ENCODE measurements at regions not wholly inside any gene's neighbourhood (a gene's known extent, or its start where the extent isn't known, plus 50 kb on each side); places are given as distances from the start of the nearest gene placed in this dataset.

DNA sequence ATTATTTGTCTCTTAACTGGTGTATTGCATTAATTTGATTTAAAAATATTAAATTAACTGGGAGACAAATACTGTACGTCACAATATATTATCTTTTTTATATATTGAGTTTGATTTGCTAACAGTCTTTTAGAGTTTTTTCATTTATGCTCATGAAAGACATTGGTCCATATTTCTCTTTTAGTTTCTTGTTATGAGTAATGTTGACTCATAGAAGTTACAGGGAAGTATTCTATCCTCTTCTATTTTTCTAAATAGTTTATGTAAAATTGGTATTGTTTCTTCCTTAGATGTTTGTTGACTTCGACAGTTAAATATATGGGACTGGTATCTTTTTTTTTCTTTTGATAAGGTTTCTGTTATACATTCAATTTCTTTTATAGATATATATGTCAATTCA is 1115.6 kb upstream of the CITED2 start:
- Mint-ChIP-seq H3K4me3 (no peak overlapping the region), H3K9me3 (peaks cover 14% of the 10 kb centered on the region), H3K4me1 (ENCODE audit: low read depth) (peaks cover 24% of the 10 kb centered on the region), H3K27ac (no peak overlapping the region), H3K36me3 (ENCODE audit: low read depth) (peaks cover 3% of the 10 kb centered on the region), H3K27me3 (ENCODE audit: insufficient read depth) (no peaks in the 10 kb centered on the region)
- intact Hi-C loops (cut with micrococcal nuclease): no loop called here
- DNase-seq (ENCODE audit: low spot score): no peak

DNA sequence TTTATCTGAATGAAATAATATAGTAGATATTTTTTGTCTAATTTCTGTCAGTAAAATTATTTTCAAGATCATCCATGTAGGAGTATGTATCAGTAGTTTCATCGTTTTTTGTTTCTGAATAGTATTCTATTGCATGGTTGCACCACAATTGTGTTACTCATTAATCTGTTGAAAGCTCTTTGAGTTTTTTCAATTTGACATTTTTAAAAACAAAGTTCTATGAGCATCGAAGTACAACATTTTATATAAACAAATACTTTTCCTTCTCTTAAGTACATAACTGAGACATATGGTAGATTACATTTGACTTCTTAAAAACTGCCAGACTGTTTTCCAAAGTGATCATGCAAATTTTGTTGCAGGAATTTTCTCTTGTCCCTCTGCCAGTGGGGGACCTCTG is 1113.1 kb upstream of the CITED2 start:
- peaks cover 24% of the 10 kb centered on the region for H3K4me1 Mint-ChIP-seq (ENCODE audit: low read depth)
- peaks cover 14% of the 10 kb centered on the region for H3K9me3 Mint-ChIP-seq
- no peak for DNase-seq (ENCODE audit: low spot score)
- H3K27me3 Mint-ChIP-seq (ENCODE audit: insufficient read depth): no peaks in the 10 kb centered on the region
- no peak overlapping the region for H3K4me3 Mint-ChIP-seq
- intact Hi-C loops (cut with micrococcal nuclease): loop anchor here (2.0 to 5.0 kb wide), 2 partner anchors 100 to 321 kb away; no protein-coding TSS in a partner anchor
- H3K27ac Mint-ChIP-seq: no peak overlapping the region
- peaks cover 3% of the 10 kb centered on the region for H3K36me3 Mint-ChIP-seq (ENCODE audit: low read depth)

DNA sequence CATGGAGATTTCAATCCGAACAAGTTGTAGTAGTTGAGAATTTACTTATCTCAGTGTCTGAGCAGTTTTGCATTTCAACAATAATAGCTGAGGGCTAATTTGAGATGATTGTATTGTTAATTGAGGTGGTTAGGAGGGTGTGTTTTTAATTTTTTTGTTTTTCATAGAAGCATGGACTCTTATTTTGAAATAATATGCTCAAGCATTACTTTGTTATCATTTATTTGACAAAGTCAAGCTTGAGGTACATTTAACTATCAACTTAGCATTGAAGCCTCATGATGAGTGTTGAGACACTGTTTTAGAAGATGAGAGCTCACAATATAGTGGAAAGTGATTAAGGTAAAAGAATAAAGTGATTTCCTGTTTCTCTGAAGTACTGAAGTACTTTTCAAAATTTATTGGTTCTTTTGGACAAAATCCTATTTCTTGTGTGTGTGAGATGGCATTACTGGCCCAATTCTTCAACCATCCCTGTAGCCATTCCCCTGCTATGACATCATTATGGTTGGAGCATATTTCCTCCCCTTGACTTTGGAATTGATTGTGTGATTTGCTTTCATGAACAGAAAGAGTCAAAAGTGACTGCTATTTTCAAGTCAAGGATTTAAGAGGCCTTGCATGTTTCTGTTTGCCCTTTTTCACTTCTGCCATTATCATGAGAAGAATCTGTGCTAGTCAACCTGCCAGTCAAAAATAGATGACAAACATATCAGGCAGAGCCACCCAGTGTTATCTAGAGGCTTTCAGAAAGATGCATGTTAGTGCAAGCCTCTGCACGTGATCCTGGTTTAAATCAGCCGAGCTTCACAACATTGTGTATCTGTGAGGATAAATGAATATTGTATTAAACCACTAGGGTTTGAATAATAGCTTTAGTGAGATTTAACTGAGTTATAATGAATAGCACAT is 1112.3 kb upstream of the CITED2 start:
- intact Hi-C loops (cut with micrococcal nuclease): loop anchor here (2.0 to 5.0 kb wide), 2 partner anchors 101 to 322 kb away; no protein-coding TSS in a partner anchor
- peak overlapping the region; percentile 41 for H3K27ac Mint-ChIP-seq
- H3K4me1 Mint-ChIP-seq (ENCODE audit: low read depth): peaks cover 24% of the 10 kb centered on the region
- H3K27me3 Mint-ChIP-seq (ENCODE audit: insufficient read depth): no peaks in the 10 kb centered on the region
- peak overlapping the region; percentile 51 for H3K4me3 Mint-ChIP-seq
- peaks cover 14% of the 10 kb centered on the region for H3K9me3 Mint-ChIP-seq
- peaks cover 3% of the 10 kb centered on the region for H3K36me3 Mint-ChIP-seq (ENCODE audit: low read depth)
- DNase-seq (ENCODE audit: low spot score): no peak

DNA sequence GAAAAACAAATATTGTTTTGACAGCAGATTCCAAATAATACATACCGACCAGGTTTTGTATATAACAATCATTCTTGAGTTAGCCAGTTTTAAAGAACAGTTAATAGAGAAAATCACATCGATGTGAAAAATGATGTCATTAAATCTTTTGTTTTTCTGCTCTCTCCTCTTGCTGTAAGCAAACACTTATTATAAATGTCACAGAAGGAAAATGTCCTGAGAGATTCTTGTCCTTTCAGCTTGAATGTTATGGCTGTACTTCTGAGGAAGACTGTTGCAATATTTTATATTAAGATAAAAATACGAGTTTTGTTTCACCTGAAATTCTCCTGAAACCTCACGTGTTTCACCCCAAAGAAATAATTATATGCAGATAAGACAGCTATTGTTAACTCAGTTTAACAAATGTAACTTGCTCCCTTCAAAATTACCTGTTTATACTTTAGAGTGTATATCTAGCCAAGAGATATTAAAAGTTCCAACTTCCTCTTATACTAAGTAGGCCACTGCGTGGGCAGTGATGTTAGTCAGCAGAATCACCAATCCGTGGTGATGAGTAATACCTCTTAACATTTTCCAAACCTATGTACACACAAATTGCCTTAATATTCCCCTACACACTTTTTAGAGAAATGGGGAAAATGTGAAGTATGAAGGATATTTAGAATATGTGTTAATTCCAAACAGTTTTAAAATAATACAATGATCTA is 1111.4 kb upstream of the CITED2 start:
- H3K27me3 Mint-ChIP-seq (ENCODE audit: insufficient read depth): no peaks in the 10 kb centered on the region
- H3K27ac Mint-ChIP-seq: peak overlapping the region; percentile 41
- H3K36me3 Mint-ChIP-seq (ENCODE audit: low read depth): peaks cover 3% of the 10 kb centered on the region
- no peak for DNase-seq (ENCODE audit: low spot score)
- peak overlapping the region; percentile 51 for H3K4me3 Mint-ChIP-seq
- peaks cover 24% of the 10 kb centered on the region for H3K4me1 Mint-ChIP-seq (ENCODE audit: low read depth)
- intact Hi-C loops (cut with micrococcal nuclease): loop anchor here (2.0 to 5.0 kb wide), 2 partner anchors 101 to 323 kb away; no protein-coding TSS in a partner anchor
- H3K9me3 Mint-ChIP-seq: peaks cover 14% of the 10 kb centered on the region

DNA sequence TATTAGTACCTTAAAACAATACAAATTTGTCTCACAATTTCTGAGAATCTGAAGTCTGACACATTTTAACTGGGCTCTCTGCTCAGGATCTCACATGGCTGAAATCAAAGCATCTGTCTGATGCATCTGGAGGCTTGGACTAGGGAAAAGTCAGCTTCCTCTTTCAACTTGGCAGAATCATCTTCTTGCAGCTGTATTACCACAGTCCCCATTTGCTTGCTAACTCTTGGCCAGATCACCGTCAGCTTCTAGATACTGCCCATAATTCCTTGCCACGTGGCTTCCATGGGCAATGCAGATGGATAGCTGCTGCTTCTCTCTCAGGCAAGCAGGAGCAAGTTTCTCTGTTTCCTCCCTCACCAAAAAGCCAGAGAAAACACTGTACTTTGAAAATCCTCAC is 1106.4 kb upstream of the CITED2 start:
- no peaks in the 10 kb centered on the region for H3K9me3 Mint-ChIP-seq
- peaks cover 3% of the 10 kb centered on the region for H3K27me3 Mint-ChIP-seq (ENCODE audit: insufficient read depth)
- DNase-seq (ENCODE audit: low spot score): no peak
- H3K27ac Mint-ChIP-seq: no peak overlapping the region
- H3K4me3 Mint-ChIP-seq: no peak overlapping the region
- H3K4me1 Mint-ChIP-seq (ENCODE audit: low read depth): peaks cover 7% of the 10 kb centered on the region
- intact Hi-C loops (cut with micrococcal nuclease): no loop called here
- H3K36me3 Mint-ChIP-seq (ENCODE audit: low read depth): no peaks in the 10 kb centered on the region

DNA sequence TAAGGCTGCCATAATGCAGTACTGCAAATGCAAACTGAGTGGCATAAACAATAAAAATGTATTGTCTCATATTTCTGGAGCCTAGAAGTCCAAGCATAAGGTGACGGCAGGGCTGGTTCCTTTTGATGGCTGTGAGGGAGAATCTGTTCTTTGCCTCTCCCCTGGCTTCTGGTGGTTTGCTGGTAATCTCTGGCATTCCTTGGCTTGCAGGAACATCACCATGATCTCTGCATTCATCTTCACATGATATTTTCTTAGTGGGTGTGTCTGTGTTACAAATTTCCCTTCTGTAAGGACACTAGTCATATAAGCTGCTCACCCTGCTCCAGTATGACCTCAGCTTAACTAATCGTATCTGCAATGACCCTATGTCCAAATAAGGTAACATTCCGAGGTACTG is 1104.2 kb upstream of the CITED2 start:
- H3K4me3 Mint-ChIP-seq: no peak overlapping the region
- H3K27ac Mint-ChIP-seq: no peak overlapping the region
- H3K36me3 Mint-ChIP-seq (ENCODE audit: low read depth): no peaks in the 10 kb centered on the region
- intact Hi-C loops (cut with micrococcal nuclease): no loop called here
- H3K9me3 Mint-ChIP-seq: no peaks in the 10 kb centered on the region
- no peaks in the 10 kb centered on the region for H3K4me1 Mint-ChIP-seq (ENCODE audit: low read depth)
- H3K27me3 Mint-ChIP-seq (ENCODE audit: insufficient read depth): peaks cover 3% of the 10 kb centered on the region
- no peak for DNase-seq (ENCODE audit: low spot score)

DNA sequence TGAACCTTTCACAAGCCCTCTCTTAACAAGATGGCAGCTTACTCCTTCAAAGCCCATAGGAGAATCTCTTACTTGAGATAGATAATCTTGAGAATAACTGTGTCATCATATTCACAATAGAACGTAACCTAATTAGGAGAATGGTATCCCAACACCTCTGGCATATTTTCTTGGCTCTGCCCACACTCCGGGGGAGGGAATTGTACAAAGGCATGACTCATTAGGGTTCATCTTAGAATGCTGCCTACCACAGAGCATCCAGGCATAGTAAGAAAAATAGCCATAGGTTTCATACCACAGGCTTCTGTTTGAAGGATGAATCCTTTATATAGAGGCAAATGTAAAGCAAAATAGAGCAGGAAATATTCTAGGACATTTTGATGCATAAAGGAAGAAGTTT is 1100.6 kb upstream of the CITED2 start:
- no peaks in the 10 kb centered on the region for H3K36me3 Mint-ChIP-seq (ENCODE audit: low read depth)

DNA sequence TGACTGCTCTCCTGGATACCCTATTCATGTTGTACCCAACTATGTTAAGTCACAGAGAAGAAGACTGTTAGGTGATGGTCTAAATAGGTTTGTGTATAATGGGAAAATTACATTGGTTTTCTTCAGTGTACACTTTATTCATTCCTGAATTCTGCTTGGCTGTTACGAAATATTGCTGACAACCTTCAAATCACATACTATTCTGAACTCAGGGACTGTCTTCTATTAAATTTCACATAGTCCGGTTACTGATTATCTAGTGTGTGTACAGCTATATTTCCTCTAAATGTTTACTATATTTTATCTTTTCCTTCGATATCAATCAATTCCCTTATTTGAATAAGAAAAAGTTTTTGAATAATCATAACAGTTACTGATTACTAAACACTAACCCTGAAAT is 1090.3 kb upstream of the CITED2 start:
- H3K4me3 Mint-ChIP-seq: no peak overlapping the region
- no peak overlapping the region for H3K27ac Mint-ChIP-seq
- H3K27me3 Mint-ChIP-seq (ENCODE audit: insufficient read depth): peaks cover 3% of the 10 kb centered on the region
- no peaks in the 10 kb centered on the region for H3K4me1 Mint-ChIP-seq (ENCODE audit: low read depth)
- intact Hi-C loops (cut with micrococcal nuclease): no loop called here
- H3K36me3 Mint-ChIP-seq (ENCODE audit: low read depth): no peaks in the 10 kb centered on the region
- DNase-seq (ENCODE audit: low spot score): no peak
- no peaks in the 10 kb centered on the region for H3K9me3 Mint-ChIP-seq

More for the DNA sequence above, 1100.6 kb upstream of the CITED2 start:
- DNase-seq (ENCODE audit: low spot score): no peak
- no peaks in the 10 kb centered on the region for H3K9me3 Mint-ChIP-seq
- H3K27ac Mint-ChIP-seq: no peak overlapping the region
- no peak overlapping the region for H3K4me3 Mint-ChIP-seq
- no peaks in the 10 kb centered on the region for H3K4me1 Mint-ChIP-seq (ENCODE audit: low read depth)
- peaks cover 3% of the 10 kb centered on the region for H3K27me3 Mint-ChIP-seq (ENCODE audit: insufficient read depth)
- intact Hi-C loops (cut with micrococcal nuclease): no loop called here

DNA sequence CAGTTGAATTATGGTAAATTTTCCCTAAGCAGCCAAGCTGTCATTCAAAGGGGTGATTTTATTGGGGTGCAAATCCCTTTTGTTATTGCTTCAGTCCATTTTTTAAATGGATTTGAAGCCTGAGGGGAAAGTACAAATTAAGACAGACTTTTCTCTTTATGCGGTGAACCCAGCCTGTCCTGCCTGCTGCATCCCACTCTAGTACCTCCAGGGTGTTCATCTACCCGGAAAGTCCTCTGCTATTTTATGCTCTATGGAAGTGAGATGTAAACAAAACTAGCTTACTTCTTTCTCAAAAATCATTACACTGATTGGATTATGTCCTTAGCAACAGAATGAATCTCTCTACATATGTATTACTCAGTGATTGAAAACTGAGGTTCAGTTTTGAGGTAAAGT is 1088.9 kb upstream of the CITED2 start:
- Mint-ChIP-seq H3K27ac (no peak overlapping the region), H3K36me3 (ENCODE audit: low read depth) (no peaks in the 10 kb centered on the region), H3K4me3 (no peak overlapping the region), H3K27me3 (ENCODE audit: insufficient read depth) (peaks cover 3% of the 10 kb centered on the region), H3K9me3 (no peaks in the 10 kb centered on the region), H3K4me1 (ENCODE audit: low read depth) (no peaks in the 10 kb centered on the region)
- DNase-seq (ENCODE audit: low spot score): no peak
- intact Hi-C loops (cut with micrococcal nuclease): no loop called here

DNA sequence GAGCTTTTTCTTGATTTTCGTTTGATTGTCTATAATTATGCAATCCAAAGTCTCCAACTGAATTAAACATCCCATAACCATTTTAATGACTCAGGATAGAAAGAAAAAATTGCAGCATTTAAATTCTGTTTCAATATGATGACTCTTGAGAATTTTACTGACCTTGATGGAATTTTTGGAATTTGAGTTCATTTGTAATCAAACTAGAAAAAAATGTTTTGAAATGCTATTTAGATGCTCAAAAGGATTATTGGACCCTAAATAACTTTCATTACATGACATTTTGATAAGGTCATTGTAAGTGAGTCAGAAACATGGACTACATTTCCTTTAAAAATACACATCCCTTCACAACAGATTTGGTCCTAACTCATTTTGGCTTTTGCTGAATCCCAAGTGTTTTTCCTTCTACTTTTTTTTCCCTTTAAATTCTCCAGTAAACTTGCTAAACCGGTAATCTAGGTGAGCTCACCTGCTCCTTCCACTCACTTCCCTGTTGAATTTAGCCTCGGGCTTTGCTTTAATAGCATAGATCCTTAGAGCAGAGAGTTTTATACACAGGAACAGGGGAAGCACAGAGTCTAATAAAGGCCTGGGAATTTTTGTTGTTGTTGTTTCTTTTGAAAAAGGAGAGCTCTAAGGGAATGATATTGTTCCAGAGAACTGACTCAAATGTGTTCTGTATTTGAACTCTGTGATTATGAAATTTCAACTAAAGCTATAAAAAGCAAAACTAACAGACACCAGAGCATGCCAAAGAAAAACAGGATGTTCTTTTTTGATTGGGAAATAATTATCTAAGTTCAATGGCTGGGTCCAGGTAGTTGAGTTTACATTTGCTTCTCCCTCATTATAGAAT is 1088.2 kb upstream of the CITED2 start:
- no peaks in the 10 kb centered on the region for H3K9me3 Mint-ChIP-seq
- no peak overlapping the region for H3K4me3 Mint-ChIP-seq
- no peak for DNase-seq (ENCODE audit: low spot score)
- no peak overlapping the region for H3K27ac Mint-ChIP-seq
- no peaks in the 10 kb centered on the region for H3K4me1 Mint-ChIP-seq (ENCODE audit: low read depth)
- H3K27me3 Mint-ChIP-seq (ENCODE audit: insufficient read depth): peaks cover 3% of the 10 kb centered on the region
- intact Hi-C loops (cut with micrococcal nuclease): no loop called here
- no peaks in the 10 kb centered on the region for H3K36me3 Mint-ChIP-seq (ENCODE audit: low read depth)

DNA sequence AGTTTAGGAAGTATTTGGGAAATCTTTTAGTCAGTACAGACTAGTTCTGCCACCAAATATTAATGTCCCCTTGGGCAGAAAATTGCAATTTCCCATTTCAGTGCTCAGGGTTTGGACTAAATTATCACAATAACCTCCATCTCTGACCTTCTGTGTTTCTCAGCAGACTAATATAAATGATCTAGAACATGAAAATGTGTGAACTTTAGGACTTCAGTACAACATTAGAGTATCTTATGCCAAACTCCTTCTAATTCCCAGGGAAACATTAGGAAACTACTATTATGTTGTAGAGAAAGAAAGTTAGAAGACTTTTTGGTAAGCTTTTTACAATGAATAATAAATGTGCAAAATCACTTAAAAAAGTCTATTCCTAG is 1087.6 kb upstream of the CITED2 start:
- H3K27ac Mint-ChIP-seq: no peak overlapping the region
- H3K27me3 Mint-ChIP-seq (ENCODE audit: insufficient read depth): peaks cover 3% of the 10 kb centered on the region
- no peak for DNase-seq (ENCODE audit: low spot score)
- intact Hi-C loops (cut with micrococcal nuclease): no loop called here
- H3K9me3 Mint-ChIP-seq: no peaks in the 10 kb centered on the region
- H3K36me3 Mint-ChIP-seq (ENCODE audit: low read depth): no peaks in the 10 kb centered on the region
- no peak overlapping the region for H3K4me3 Mint-ChIP-seq
- H3K4me1 Mint-ChIP-seq (ENCODE audit: low read depth): no peaks in the 10 kb centered on the region

DNA sequence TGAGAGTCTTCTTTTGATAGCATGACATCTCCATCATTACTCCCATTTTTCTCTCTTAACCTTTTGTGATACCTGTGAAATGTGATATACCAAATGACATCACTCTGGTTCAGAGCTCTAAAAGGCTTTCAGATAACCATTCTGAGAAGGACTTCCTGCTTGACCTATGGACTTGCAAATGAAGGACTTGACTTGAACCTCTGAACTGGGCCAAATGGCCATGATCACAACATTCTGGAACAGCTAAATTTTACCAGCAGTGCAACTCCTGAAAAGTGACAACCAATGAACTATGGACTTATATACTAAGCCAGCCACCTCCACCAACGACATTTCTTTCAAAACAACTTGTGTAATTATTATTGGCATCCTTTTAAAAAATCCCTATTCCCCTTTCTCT is 1085.8 kb upstream of the CITED2 start:
- DNase-seq (ENCODE audit: low spot score): no peak
- Mint-ChIP-seq H3K4me3 (no peak overlapping the region), H3K9me3 (no peaks in the 10 kb centered on the region), H3K27ac (no peak overlapping the region), H3K27me3 (ENCODE audit: insufficient read depth) (peaks cover 3% of the 10 kb centered on the region), H3K4me1 (ENCODE audit: low read depth) (no peaks in the 10 kb centered on the region), H3K36me3 (ENCODE audit: low read depth) (no peaks in the 10 kb centered on the region)
- intact Hi-C loops (cut with micrococcal nuclease): no loop called here

Measured in activated T-helper 1 cell treated with anti-CD3 and anti-CD28 coated beads, Interleukin-12 subunit alpha, Interleukin-12 subunit beta, Interleukin-2, Interleukin-4 antibody, amounts not matched to agents 30 ng/mL and 10 ng/mL and 1 ng/mL, durations not matched to agents 14 hours and 24 hours and 36 hours (primary cell).